T-helper 2 cell (primary cell): ENCODE measurements at regions not wholly inside any gene's neighbourhood (a gene's known extent, or its start where the extent isn't known, plus 50 kb on each side); places are given as distances from the start of the nearest gene placed in this dataset.
"Not testable (repeated sequence)": the region's sequence is repeated elsewhere in the genome, so short reads cannot be mapped to it uniquely, and the experiment has no call there.

Source experiments
- DNase-seq, 5 experiments: peaks; one replicate each; pipeline versions ENCODE4 v3.0.0 to v3.0.0-alpha.2; 2012 to 2022

DNA sequence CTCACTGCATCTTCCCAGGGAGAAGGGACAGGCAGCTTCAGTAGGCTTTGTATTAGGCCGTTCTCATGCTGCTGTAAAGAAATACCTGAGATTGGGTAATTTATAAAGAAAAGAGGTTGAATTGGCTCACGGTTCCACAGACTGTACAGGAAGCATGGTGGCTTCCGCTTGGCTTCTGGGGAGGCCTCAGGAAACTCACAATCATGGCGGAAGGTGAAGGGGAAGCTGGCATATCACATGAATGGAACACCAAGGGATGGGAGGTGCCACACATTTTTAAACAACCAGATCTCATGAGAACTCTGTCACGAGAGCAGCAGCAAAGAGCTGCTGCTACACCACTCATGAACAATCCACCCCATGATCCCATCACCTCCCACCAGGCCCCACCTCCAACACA, 182.2 kb upstream of the SFSWAP start:
- no peak for DNase-seq

DNA sequence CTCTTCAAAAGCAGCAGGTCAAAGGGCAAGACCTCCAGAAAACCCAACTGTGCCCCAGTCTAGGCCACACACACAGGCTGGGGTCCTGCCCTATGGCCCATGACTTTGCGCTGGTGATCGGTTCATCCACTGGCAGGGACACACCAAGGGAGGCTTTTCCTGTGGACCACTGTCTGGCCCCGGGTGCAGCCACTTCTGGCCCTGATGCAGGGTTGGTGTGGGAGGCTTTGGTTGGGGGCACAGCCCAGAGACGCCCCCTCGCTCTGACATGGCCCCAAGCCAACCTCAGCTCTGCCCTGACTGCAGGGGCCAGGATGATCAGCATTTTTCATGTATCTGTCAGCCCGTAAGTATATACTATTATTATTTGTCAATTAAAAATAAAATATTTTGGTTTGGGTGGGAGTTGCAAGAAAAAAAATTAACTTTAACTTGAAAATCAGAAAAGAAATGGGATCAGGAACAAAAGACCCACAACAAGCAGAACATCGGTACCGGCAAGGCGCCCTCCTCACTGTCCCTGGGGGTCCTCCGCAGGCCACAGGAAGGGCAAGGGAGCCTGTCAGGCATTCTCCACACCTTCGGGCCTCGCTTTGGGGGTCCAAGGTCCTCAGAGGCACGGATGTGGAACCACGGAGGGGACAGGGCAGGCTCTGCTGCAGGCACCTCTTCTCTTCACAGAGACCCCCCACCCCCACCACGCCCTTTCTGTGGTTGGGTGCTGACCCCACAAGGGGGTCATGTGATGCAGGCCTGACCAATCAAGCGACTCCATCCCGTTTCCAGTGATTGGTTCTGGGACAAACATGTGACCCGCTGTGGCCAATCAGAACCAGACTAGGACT, 181.5 kb upstream of the SFSWAP start:
- DNase-seq, result no peak

DNA sequence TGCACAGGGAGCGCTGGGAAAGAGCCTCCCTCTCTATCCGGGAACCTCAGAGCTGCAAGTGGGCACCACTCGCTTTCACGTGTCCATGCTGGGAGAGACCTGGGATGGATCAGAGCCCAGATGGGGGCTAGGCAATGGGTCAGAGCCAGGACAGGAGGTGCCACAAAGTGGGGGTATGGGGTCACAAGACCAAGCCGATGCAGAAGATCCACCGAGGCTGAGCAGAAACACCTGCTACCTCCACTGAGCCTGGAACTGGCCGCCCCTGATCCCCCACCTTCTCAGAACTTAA, 180.9 kb upstream of the SFSWAP start:
- no peak for DNase-seq

DNA sequence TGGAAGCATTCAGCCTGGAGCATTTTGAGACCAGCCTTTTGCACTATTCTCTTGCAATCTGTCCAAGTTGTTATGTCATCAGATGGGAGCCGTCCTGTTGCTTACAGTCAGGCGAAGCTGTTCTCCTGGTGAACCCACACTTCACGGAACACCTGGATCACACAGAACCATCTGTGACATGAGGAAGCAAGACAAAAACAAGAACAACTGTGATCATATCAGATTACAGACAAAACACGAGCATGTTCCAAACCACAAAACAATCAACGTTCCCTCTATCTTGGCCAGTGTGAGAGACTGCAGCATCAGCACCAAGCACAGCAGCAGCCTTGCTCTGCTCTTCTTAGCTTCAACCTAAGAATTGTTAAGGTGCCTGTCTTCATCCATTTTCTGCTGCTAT, 180.5 kb upstream of the SFSWAP start:
- peak in 1 of 5 experiments; percentile 38 for DNase-seq

DNA sequence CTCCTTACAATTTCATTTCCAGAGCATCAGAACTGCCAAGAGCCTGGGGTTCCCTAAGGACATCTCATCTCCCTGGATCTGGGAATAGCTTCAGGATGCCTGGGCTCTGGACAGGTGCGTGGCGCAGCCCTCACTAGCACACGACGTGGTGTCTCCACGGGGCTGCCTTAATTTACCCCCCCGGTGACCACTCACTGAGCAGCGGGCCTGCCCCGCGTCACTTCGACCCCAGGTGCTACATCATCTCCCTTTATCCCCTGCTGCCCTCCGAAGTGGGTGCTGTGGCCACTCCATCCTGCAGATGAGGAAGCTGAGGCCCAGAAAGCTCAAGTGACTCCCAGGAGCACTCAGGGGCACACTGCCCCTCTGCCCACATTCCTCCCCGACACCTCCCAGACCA, 177.8 kb upstream of the SFSWAP start:
- DNase-seq, result no peak

DNA sequence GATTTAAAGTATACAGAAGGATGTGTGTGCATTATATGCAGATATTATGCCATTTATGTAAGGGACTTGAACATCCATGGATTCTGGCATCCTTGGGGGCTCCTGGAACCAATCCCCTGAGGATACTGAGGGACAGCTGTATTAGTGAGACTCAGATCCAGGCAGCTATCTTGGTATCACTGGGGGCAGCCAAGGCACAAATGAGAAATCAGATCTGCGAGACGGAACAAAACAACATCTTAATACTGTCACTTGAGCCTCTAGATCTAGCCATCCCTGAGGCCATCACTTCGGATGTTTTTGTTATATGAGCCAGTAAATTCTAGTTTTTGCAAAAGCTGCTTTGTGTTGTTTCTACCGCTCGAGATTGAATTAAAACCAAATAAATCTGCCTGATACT, 175.1 kb upstream of the SFSWAP start:
- no peak for DNase-seq

DNA sequence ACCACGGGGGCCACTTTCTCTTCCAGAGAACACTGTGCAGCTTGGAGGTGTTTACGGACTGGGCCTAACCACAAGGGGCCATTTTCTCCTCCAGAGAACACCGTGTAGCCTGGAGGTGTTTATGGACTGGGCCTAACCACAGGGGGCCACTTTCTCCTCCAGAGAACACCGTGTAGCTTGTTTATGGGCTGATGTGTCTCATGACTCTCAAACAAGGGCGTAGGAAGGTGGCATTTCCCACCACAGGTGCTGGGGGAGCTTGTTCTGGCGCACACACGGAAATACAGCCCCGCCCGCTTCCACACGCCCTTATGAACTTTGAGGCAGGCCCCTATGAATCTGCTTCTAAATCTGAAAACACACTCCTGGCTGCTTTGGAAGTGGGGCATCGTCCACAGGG, 174.6 kb upstream of the SFSWAP start:
- peak in 3 of 5 experiments; percentile 19 to 59 (median 40) for DNase-seq

DNA sequence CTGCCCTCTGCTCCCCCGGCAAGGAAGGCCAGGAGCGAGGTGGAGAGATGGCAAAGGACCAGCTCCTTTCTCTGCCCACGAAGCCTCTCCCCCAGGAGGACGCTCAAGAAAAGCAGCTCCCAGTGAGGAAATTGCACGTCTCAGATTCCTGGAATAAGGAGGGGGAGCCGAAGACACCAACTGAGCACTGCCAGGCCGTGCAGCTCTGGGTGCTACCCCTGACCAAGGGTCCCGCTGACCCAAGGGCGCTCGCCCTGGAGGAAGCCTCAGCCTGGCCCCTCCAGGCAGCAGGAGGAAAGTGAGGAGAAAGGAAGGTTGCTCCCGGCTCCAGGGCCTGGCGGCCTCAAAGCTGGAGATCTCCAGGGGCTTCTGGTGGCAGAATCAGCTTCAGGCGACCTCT, 174.1 kb upstream of the SFSWAP start:
- DNase-seq, result no peak

DNA sequence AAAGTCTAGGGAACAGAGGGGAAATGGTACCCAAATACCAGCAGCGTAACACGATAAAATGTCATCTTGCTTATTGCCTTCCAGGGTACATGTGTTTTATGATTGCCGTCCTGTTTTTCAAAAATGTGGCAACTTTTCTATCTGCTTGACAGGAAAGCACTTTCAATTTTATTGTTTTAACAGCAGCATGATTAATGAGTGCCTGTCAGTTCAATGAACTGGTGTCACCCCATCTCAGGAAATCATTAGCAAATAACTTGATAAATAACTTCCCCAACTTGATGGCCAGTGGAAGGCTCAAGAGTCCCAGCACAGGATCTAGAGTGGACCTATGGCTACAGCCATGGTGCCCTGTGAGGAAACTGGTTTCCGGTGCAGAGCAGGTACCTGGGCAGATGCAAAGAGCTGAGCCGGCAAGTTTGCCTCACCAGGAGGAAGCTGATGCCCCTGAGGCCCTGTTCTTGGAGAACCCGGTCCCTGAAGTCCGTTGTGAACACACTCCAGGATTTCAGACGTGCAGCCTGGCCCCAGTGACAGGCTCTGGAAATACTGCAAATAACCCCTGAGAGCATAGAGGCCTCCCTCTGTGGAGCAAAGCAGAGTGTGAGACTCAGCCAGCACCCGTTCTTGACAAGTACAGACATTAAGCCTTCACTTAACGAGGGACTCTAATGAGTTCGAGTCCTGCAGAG, 173.5 kb upstream of the SFSWAP start:
- no peak for DNase-seq

DNA sequence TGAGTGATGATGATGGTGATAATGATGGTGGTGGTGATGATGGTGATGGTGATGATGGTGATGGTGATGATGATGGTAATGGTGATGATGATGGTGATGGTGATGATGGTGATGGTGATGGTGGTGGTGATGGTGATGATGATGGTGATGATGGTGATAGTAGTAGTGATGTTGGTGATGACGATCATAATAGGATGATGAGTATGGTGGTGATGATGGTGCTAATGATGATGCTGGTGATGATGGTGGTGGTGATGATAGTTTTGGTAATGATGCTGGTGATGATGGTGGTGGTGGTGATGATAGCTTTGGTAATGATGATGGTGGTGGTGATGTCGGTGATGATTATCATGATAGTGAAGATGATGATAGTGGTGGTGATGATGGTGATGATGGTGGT, 171.5 kb upstream of the SFSWAP start:
- DNase-seq, result no peak

DNA sequence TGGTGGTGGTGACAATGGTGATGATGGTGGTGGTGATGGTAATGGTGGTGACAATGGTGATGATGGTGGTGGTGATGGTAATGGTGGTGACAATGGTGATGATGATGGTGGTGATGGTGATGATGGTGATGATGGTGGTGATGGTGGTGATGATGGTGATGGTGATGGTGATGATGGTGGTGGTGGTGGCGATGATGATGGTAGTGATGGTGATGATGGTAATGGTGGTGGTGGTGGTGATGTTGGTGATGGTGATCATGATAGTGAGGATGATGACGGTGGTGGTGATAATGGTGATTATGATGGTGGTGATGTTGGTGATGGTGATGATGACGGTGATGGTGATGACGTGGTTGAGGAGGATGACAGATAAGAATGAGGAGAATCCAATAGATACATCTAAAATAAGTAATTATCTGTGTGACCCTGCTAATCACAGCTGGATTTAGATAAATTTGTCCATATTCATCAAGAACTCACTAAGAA, 170.7 kb upstream of the SFSWAP start:
- no peak for DNase-seq

DNA sequence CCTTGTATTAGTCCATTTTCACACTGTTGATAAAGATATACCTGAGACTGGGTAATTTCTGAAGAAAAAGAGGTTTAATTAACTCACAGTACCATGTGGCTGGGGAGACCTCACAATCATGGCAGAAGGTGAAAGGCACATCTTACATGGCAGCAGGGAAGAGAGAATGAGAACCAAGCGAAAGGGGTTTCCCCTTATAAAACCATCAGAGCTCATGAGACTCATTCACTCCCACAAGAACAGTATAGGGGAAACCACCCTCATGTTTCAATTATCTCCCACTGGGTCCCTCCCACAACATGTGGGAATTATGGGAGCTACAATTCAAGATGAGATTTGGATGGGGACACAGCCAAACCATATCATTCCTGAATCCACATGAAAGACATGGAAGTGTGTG, 169.4 kb upstream of the SFSWAP start:
- not testable (repeated sequence) for DNase-seq

DNA sequence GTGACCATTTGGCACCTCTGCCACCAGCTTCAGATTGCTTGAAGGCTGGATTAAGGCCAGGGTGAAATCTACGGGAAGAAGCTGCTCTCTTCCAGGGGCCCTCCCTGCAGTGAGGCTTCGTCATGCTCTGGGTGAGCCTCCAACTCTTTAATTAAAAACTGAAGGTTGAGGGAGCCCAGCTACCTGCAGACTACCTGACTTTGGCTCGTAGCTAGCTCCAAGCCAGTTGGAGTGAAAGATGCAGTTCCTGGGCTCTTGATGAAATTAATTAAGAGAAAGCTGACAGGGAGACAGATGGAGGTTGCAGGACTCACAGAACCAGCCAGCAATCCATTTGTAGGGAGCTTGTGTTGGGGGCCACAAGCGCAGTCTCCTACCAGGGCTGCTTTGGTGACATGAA, 168.5 kb upstream of the SFSWAP start:
- DNase-seq, result no peak

DNA sequence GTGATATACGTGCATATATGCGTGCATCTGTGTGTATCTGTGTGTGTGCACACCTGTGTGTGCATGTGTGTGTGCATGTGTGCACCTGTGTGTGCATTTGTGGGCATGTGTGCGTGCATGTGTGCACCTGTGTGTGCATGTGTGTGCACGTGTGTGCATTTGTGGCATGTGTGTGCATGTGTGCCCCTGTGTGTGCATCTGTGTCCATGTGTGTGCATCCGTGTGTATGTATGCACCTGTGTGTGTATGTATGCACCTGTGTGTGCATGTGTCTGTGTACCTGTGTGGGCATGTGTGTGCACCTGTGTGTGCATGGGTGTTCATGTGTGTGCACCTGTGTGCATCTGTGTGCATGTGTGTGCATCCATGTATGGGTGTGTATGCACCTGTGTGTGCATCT, 167.8 kb upstream of the SFSWAP start:
- no peak for DNase-seq

DNA sequence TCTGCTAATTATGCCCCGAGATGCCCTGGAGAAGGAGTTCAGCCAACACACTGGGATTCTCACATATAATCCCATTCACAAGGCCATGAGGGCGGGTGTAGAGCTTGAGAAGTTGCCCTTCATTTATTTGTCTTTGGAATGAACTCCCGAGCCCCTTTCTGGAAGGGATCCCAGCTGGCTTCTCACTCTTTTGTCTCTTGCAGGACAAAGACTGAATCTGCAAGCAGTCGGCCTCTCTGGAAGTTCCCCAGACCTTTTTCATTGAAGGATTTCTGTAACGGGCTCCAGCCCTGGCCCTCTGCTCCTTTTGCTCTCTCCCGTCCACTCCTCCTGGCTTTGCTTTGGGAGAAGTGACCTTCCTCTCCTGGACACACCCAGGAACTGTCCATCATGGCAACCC, 163.3 kb upstream of the SFSWAP start:
- no peak for DNase-seq

DNA sequence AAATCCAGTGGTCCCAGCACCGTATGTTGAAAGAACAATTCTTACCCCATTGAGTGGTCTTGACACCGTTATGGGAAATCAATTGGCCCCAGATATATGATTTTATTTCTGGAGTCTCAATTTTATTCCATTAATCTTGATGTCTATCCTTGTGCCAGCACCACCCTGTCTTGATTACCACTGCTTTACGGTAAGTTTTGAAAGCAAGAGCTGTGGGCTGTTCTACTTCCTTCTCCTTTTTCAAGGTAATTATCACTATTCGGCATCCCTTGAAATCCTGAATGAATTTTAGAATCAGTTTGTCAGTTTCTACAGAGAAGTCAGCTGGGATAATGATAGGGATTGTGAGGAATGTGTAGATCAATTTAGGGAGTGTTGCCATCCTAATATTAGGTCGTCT, 160.8 kb upstream of the SFSWAP start:
- no peak for DNase-seq

DNA sequence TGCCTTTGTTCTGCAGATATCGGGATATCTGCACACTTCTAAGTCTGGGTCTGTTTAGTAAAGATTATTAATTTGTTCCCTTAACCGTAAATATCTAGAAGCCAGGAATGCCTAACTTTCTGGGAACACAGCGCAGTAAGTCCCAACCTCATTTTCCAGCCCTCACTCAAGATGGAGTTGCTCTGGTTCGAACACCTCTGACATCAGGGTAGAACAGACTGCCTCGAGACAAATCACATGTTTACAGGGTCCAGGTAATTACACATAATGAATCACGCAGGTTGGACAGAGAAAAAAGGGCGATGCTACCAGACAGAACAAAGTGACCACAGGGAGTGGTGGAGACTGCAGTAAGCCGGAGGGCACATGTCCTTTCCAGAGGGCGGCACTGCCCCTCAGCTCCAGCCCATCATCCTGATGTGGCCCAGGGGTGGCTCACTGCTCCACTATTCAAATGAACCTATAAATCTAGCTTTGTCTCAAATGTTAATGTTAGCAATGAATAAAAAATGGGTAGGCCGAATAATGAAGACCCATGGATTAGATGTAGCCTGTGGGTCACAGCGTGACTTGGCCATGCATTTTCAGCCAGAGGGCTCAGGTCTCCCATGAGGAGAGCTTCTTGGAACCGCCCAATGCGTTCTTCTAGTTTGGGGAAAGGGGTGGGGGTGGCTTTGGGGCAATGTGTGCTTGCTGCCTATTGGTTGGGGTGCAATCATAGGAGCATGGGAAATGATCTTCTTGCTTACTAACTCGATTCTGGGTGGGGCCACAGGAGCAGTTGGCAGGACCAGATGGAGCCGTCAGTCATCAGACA, 159.0 kb upstream of the SFSWAP start:
- no peak for DNase-seq

DNA sequence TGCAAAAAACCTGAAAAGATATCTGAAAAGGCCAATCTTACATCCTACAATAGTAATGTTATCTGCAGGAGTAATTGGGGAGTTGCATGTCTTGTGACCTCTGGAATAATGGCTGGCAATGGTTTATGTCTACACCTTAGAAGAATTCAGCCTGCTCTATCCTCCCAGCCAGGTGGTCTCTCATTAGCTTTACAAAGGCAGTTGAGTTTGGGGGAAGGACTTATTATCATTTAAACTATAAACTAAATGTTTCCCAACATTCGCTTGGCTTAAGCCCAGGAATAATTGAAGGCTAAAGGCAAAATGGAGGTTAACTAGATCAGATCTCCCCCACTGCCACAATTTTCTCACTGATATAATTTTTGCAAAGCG, 158.4 kb upstream of the SFSWAP start:
- DNase-seq, result no peak

DNA sequence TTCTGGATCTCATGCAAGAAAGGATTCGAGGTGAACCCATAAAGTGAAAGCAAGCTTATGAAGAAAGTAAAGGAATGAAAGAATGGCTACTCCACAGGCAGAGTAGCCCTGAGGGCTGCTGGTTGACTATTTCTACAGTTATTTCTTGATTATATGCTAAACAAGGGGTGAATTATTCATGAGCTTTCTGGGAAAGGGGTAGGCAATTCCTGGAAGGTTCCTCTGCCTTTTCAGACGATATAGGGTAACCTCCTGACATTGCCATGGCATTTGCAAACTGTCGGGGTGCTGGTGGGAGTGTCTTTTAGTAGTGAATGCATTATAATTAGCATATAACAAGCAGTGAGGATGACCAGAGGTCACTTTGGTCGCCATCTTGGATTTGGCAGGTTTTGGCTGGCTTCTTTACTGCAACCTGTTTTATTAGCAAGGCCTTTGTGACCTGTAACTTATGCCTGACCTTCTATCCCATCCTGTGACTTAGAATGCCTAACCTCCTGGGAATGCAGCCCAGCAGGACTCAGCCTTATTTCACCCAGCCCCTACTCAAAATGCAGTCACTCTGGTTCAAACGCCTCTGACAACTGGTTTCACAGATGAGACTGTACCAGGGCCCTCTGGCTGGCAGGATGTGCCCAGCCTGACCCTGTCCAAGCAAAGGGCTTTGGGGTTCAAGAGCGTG, 157.7 kb upstream of the SFSWAP start:
- no peak for DNase-seq

DNA sequence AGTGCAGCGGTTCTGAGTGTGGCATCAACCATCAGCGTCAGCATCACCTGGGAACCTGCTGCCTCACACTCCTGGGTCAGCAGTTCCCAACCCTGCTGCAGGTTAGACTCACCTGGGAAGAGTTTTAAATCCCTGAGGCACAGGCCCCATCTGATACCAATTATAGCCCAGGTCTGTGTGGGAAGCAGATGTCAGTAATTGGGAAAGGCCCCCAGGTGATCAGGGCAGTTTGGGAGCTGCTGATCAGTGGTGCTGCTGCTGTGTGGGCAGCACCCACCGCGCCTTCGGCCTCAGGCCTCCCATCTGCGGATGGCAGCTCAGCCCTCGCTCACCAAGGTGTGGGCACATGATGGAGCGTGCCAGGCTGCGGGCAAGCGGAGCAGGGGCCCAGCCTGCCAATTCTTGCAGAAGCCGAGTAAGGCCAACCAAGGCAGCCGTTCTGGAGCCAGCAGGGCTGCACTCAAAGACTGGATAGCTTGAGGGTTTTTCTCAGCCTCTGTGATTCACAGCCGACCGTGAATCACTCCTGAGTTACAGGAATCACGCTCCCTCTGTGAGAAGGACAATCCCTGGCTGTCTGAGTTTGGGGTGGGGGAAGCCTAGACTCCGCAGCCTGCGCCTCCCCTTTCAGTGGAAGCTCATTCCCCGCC, 155.6 kb upstream of the SFSWAP start:
- DNase-seq, result no peak

DNA sequence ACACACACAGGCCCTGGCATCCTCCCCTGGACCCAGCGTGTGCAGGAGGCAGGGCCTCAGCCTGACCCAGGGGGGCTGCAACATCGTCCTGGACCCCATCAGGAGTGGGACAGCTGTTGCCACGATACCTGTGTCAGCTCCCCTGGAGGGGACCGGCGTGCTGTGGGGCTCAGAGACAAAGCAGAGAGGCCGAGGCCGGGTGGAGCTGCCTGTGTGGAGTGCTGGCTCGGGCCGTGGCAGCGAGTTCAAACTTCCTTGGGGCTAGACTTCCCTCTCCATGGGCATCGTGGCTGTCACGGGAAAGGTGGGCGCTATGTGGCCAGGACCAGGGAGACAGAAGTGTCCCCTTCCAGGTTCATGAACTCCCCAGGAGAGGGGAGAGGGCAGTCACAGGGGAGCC, 155.0 kb upstream of the SFSWAP start:
- no peak for DNase-seq

DNA sequence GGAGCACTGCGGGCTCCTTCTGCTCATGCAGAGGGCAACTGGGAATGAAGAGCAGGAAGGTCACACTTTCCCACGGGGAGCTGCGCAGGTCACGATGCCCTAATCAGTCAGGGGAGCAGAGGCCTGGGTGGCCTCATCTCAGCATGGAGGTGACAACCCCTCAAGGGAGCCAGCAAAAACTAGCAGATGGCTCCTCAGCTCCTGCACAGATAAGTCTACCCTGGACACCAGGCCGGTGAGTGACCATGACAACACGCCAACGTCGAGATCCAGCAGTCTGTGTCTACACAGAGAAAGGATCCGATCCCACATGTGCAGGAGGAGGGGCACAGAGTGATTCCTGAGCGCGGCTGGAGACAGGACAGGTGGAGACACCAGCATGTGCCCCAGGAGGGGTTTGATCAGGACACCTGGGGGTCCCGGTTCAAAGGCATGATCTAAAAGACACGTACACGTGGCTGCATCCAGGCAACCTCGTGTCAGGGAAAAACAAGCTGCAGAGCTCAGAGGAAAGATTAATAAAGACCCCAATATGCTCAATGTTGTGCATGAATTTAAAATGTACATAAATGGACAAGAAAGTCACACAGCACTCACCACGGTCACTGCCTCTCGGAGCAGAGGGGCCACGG, 153.7 kb upstream of the SFSWAP start:
- DNase-seq, result no peak
